Femur (tissue), 1 donor: ENCODE measurements at regions not wholly inside any gene's neighbourhood (a gene's known extent, or its start where the extent isn't known, plus 50 kb on each side); places are given as distances from the start of the nearest gene placed in this dataset.

Source experiments
- DNase-seq: peaks from one replicate; pipeline ENCODE4 v3.0.0-alpha.2; 2017

- no peak for DNase-seq
Observed at GRCh38 chr15:94177112-94177511, 54.2 kb upstream of the MCTP2 start.

GRCh38 chr15:94175420-94175819, 55.9 kb upstream of the MCTP2 start:
- no peak for DNase-seq

GRCh38 chr15:94174399-94174802, 57.0 kb upstream of the MCTP2 start:
- DNase-seq = no peak

GRCh38 chr15:94168250-94168649, 63.1 kb upstream of the MCTP2 start:
- no peak for DNase-seq

GRCh38 chr15:94164971-94165370, 66.4 kb upstream of the MCTP2 start:
- no peak for DNase-seq

- peak; percentile 62 for DNase-seq
Observed at GRCh38 chr15:94164202-94164807, 67.1 kb upstream of the MCTP2 start.

- DNase-seq = no peak
Observed at GRCh38 chr15:94162939-94163338, 68.4 kb upstream of the MCTP2 start.

- no peak for DNase-seq
Observed at GRCh38 chr15:94154255-94154654, 77.1 kb upstream of the MCTP2 start.

- no peak for DNase-seq
Observed at GRCh38 chr15:94145046-94145445, 86.3 kb upstream of the MCTP2 start.

- no peak for DNase-seq
Observed at GRCh38 chr15:94141802-94142201, 89.6 kb upstream of the MCTP2 start.

GRCh38 chr15:94135486-94136147, 95.7 kb upstream of the MCTP2 start:
- no peak for DNase-seq

GRCh38 chr15:94131875-94132274, 99.5 kb upstream of the MCTP2 start:
- DNase-seq = no peak

GRCh38 chr15:94130504-94130903, 100.9 kb upstream of the MCTP2 start:
- no peak for DNase-seq

GRCh38 chr15:94127006-94127405, 104.4 kb upstream of the MCTP2 start:
- no peak for DNase-seq

- DNase-seq = no peak
Observed at GRCh38 chr15:94125698-94126097, 105.7 kb upstream of the MCTP2 start.

- DNase-seq = no peak
Observed at GRCh38 chr15:94125156-94125555, 106.2 kb upstream of the MCTP2 start.

- DNase-seq = no peak
Observed at GRCh38 chr15:94122516-94122915, 108.8 kb upstream of the MCTP2 start.

GRCh38 chr15:94119923-94120775, 111.2 kb upstream of the MCTP2 start:
- DNase-seq = peak; percentile 88

- DNase-seq = peak; percentile 71
Observed at GRCh38 chr15:94119298-94119811, 112.0 kb upstream of the MCTP2 start.

GRCh38 chr15:94110476-94111130, 120.8 kb upstream of the MCTP2 start:
- DNase-seq = no peak

GRCh38 chr15:94107652-94108051, 123.7 kb upstream of the MCTP2 start:
- DNase-seq = no peak

GRCh38 chr15:94105760-94106159, 125.6 kb upstream of the MCTP2 start:
- DNase-seq = no peak

- DNase-seq = no peak
Observed at GRCh38 chr15:94100863-94101262, 130.5 kb upstream of the MCTP2 start.
